ENCODE measurements at regions not wholly inside any gene's neighbourhood (a gene's known extent, or its start where the extent isn't known, plus 50 kb on each side); places are given as distances from the start of the nearest gene placed in this dataset.

GRCh38 chr20:1841554-1842140 is 53.6 kb upstream of the SIRPA start:
- TF ChIP-seq CTCF (conservative IDR thresholded peaks at IDR 0.05; ENCODE audit: low read depth, low read length) (no peak), EZH2 (IDR thresholded peaks at IDR 0.05; ENCODE audit: low read length, unreplicated experiment) (no peak)

All from PC-3 (cell line).